NCI-H69 (cell line): ENCODE measurements at regions not wholly inside any gene's neighbourhood (a gene's known extent, or its start where the extent isn't known, plus 50 kb on each side); places are given as distances from the start of the nearest gene placed in this dataset.
"Not testable (repeated sequence)": the region's sequence is repeated elsewhere in the genome, so short reads cannot be mapped to it uniquely, and the experiment has no call there.

Experiments used
- DNase-seq: peaks from one replicate; lab custom pipeline; 2025; lab: John Stamatoyannopoulos, UW

DNA sequence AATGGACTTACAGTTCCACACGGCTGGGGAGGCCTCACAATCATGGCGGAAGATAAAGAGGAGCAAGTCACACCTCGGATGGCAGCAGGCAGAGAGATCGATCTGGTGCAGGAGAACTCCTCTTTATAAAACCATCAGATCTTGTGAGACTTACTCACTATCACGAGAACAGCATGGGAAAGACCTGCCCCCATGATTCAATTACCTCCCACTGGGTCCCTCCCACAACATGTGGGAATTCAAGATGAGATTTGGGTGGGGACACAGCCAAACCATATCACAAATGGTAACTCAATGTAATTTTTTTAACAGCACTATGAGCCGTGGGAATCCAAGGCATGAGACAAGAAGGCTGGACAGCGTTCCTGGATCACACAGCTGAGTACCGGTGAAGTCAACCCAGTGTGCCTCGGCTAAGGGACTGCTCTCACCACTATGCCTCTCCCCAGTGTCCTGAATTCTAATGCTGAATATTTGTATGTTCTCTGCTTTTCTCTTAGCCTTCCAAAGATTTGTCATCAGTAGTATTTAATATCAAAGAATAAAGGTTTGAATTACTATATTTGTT, 84.3 kb downstream of the IRS2 start:
- DNase-seq: not testable (repeated sequence)

DNA sequence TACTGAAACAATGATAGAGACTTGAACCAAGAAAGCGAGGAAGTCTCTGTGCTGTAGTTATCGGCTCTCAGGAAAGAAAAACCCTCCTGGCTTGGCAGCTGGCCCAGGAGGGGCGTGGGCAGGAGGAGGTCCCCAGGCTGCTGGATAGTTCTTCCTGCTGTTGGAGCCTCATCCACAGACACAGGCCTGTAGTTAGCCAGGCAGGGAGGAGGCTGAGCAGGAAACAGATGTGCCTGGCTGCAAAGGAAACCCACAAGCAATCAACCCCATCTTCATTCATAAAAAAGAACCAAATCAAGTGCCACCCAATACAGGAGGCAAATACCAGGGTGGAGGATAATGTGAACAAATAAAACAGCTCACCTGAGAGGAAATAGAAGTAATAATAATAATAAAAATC, 86.2 kb downstream of the IRS2 start:
- peak; percentile 92 for DNase-seq

DNA sequence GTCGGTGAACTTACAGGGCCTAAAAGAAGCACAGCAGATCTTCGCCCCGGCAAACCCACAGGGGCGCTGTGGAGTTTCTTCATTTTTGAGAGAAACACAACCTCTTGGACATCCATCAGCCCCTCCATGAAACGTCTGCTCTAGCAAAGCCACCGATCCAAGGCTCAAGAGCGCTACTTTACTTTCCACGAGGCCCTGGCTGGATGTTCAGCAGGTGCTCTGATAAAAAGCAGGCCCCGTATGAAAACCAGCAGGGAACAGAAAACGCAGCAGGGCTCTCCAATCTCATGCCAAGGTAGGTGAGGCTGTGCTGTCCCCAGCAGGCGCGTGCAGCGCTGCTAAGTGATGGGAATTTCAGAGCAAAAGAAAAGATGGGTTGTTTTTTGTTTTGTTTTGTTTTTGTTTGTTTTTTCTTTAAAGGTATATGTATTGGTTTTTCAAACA, 86.7 kb downstream of the IRS2 start:
- DNase-seq: peak; percentile 39

DNA sequence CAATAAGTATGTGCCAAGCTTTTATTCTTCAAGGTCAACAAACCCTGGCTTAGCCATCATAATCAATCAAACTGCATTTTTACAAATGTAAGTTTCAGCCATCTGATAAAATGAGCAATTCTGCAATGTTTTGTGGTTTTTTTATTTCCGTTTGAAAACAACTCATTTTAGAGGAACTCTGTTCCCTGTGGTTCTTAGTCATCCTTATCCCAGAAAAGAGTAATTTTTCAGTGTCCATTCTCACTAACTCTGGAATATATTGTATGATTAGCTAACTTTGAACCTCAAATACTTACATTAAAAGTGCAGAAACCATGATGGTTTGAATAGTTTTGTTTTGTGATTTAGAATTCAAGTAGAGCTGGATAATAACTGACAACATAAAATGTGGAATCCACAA, 87.6 kb downstream of the IRS2 start:
- DNase-seq: no peak

DNA sequence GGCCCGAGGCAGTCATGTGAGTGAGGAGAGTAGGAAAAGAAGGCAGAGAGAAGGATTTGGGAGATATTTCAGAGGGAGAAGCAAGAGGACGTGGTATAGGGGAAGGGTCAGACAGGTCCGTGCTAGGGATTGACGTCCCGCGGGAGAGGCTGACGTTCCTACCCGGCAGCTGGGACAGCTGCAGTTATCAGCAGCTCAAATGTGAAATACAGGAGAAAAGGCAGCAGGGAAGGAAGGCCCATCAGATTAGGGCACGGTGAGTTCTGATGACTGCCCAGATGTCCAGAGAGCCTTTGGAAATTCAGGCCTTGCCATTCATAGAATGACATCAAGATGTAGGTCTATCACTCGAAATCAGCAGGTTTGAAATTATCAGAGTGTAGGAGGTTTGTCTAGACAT, 88.4 kb downstream of the IRS2 start:
- no peak for DNase-seq

DNA sequence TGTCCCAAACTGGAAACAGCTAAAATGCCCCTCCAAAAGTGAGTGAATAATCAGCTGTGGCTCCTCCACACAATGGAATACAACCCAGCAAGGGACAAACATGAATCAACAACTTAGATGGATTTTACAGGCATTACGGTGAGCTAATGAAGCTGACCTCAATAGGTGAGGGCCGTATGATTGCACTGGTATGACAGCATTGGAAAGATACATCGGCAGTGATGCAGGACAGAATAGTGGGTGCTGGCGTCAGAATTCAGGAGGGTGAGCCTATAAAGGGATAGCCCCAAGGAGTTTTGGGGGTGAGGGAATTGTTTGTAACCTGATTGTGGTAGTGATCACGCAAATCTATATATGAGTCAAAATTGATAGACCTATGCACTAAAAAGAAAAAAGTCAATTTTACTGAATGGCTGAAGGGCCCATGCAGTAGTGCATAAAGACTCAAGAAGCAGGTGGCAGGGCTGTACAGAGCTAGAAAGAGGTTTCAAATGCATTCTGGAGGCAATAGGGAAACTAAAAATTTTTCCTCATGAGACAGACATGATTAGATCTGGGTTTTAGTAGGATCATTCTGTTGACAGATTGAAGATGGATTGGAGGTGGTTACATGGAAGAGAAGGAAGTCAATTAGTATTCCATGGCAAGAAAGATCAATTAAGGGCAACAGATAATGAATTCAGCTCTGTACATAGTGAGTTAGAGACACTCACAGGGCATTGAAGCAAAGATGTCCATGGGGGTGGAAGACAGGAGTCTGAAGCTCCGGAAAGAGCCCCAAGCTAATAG, 90.8 kb downstream of the IRS2 start:
- DNase-seq: no peak

DNA sequence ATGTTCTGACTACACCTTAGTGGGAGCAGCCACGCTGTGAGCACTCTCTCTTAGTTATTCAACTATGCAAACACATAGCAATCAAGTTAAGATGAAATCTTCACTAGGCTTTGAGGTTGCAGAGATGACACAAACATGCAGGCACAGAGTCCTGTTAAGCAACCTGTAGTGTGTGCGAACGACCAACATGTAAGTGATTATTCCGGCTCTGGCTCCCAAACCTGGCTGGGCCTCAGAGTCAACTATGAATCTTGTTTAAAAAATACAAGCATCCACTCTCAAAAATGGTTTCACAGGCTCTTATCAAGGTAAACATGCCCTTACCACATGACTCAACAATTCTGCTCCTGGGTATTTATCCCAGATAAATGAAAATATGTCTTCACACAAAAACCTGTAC, 91.4 kb downstream of the IRS2 start:
- peak; percentile 9 for DNase-seq

DNA sequence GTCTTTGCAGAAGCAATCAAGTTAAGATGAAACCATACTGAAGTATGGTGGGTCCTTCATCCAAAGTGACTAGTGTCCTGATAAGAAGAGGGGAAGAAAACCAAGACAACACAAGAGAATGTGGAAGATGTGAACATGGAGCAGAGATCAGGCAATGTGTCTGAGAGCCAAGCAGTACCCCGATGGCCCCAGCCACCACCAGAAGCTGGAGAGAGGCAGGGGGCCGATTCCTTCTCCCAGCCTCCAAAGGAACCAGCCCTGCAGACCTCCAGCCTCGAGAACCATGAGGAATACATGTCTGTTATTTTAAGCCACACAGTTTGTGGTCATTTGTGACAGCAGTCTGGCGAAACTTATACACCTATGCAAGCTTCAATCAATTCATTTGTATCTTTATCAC, 93.2 kb downstream of the IRS2 start:
- DNase-seq: no peak

DNA sequence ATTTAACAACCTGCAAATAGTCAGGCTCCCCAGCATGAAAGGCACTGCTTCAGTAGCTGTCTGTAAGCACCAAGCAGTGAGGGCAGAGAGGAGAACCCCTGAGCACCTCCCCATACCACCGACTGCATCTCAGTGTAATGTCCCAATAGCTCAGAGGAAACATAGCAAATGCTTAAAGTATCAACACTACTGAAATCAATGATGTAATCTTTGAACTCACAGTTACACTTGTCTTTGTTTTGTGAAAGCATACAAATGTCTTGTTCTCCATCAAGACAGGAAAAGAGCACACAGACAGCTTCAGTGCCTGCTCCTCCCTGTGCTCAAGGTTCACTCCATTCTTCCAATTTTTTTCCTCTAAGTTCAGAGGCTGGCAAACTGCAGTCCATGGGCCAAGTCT, 94.7 kb downstream of the IRS2 start:
- DNase-seq: no peak

DNA sequence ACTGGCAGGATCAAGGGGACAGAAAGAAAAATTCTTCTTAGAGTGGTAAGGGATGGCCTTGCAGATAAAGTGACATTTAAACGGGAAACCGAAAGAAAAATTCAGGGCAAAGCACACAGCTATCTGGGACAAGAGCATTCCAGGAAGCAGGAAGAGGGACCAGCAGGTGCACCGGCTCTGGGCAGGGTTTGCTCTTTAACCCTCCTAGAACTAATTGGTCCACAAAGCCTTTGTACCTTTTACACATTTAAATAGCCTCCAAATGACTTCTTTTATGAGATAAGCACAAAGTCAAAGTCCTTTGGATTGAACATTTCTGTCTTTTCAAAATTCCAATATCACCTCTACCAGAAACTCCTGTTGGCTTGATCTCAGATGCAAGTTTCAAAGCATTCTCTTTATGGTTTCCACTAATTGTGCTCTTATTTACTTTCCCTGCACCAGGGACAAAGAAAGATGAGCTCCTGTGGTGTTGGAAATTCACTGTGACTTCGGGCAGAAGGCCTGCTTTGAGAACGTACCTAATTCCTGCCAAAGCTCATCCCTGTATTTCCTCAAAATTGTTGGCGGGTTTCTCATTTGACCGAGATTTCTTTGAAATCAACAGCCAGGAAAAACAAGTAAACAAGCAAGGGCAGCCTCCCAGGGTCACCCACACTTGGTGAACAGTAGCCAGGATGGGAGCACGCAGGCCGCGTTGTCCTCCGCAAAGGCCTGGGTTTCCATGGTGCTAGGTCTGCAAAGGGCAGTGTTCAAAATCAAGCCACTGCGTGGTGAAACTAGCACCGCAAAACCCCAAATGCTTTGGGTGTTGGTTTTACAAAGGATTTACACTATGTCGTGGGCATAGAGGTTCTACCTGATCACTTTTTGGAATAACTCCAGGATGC, 98.6 kb downstream of the IRS2 start:
- DNase-seq: peak; percentile 74

DNA sequence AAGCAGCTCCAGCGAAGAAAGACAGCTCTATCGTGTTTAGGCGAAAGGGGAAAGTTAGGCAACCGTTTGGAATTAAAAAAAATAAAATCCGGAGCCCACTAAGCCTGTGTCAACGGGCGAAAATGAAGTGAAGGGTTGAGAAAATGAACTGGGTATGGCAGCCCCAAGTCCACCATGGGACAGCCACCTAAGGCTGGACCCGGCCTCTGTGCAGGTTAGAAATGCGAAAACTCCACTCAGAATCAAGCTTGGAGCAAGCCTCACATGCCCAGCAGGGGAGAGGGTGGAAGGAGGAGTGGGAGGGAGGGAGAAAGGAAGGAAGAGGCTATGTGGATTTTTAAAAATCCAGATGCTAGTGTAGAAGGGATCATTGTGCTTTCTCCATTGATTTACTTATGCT, 101.2 kb downstream of the IRS2 start:
- DNase-seq: no peak

DNA sequence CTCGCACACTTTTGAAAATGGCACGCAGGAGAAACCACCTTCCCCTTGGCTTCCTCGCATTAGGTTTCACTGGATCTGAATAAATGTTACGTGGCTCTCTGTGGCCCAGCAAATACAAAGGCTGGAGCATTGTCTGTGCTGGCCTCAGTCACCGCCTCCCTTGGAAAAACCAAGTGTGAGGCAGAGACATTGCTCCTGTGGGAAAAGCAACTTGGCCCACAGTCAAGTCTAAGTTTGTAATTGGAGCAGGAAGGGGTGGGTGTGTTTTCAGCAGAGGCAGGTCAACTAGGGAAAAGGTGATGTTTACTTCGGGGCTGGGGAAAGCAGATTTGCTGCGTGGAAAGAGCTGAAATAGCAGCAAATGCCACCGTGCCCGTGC, 101.6 kb downstream of the IRS2 start:
- DNase-seq: peak; percentile 78

DNA sequence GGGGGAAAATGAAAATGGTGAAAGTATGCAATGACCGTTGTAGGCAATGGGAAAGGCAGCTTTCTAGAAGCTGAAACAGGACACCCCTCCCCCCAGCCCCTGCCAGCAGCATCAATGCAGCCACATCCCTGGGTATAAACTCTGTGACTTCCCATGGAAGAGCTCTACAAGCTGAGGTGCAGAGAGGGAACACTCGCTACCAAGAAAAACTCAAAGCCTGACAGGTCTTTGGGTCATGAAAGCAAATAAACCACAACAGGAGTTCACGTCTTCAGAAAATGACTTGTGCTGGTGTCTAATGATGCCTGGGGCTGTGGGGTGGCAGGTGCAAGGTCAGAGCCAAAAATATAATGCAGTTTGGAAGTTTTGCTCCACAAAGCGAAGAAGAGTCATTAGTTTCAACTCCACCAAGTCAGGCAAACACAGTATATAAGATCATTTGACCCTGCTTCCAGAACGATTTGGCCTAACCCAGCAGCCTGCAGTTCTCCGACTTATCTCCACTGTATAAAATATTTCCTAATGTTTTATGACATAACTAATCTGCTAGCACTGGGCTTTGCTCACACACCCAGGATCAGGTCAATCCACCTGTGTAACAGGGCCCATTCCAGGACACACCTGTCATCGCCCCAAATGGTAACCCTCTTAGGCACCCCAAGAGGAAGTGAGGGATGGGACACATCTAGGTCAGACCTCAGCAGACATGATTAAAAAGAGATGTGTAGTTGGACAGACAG, 102.1 kb downstream of the IRS2 start:
- DNase-seq: no peak

DNA sequence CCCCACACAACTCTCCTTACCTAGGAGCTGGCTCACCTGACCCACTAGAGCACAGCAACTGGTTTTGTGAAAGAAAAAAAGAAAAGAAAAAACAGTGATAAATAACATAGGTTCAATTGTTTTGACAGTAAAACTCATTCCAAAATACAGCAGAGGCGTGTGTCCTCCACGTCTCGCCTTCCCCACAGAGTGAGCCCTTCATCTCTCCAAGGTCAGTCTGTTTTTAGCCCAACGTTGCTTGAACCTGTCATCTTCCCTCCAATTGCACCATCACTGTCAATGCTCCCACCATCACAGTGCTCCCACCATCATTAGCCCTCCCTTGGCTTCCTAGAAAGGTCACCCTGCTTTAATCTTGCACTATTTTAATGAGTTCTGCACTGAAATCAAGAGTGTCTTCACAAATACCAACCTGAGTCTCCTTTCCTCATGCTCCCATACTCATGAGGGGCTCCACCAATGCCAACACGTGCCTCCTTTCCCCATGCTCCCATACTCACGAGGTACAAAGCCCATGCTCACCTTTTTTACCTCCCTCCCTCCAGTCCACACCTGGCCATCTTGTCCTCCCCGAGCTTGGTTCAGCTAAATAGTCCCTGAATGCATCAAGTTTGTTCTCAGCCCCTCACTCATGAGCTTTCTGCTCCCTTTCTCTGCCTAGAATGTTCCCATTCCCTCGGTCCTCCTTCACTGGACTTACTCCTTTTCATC, 103.7 kb downstream of the IRS2 start:
- no peak for DNase-seq

DNA sequence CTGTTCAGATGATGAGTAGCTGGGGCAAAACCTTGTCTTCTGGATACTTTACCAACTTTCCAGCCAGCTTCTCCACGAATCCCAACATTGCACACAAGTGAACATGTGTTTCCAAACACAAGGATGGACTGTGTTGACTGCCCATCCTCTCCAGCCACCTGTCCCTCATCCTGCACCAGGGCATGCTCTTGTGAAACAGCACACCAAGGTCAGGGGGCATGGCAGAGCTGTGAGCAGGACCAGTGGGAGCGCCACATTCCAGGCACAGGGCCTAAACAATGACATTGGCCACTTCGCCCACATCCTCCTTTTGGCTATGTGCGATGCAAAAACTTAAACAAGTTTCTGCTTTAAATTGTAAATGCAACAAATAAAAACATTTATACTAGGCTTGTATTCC, 105.5 kb downstream of the IRS2 start:
- no peak for DNase-seq

DNA sequence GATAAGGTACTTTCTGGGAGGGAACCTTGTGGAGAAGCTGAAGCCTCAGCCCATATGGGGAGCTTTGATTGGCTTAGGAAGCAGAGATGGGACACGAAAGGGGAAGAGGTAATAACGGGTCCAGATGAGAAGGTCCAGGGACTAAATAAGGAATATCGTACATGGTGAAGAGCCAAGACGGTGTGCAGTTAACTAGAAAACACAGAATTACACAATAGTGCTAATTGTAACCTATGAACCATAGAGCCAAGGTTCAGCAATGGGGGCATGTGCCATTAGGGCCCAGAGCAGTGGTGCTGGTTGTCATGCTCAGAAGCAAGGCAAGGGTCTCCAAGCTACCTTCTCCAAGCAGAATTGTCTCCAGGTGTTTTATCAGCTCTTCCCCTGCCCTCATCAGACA, 106.1 kb downstream of the IRS2 start:
- no peak for DNase-seq

DNA sequence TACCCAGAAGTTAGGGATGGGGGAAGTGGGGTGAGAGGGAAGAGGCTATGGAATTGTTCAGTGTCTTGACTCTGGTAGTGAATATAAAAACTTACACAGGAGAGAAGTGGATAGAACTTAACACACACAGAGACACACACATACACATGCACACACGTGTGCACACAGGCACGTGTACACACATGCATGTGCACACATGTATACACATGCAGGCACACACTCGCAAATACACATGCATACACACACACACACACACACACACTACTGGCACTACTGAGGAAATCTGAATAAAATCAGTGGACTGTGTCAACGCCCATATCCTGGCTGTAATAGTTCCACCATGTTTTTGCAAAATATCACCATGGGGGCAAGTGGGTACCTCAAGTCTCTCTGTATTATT, 107.9 kb downstream of the IRS2 start:
- no peak for DNase-seq

DNA sequence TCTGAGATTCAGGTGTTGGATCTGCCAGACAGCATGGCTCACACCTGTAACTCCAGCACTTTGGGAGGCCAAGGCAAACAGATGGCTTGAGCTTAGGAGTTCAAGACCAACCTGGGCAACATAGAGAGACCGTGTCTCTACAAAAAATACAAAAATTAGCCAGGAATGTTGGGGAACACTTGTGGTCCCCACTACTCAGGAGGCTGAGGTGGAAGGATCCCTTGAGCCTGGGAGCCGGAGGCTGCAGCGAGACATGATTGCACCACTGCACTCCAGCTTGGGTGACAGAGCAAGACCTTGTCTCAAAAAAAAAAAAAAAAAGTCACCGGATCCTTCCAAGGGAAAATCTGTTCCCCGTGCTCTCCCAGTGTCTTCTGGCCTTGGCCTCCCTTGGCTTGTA, 109.2 kb downstream of the IRS2 start:
- DNase-seq: no peak

DNA sequence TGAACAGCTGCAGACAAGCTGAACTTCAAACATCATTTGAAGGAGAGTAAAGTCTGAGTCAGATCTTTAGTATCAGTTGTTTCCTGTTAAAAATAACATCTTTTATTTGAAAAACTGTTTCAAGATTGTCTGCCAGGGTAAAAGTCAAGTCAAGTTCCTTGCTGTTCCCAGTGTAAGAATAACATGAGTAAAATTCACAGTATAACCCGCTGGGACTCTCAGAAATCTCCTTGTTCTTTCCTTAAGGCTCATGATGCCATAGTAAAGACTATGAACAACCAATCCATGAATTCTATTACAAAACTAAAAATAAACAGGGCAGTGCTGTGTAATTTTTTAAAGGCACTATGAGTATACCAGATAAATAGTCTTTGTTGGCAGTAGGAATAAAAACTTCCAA, 112.9 kb downstream of the IRS2 start:
- DNase-seq: no peak

DNA sequence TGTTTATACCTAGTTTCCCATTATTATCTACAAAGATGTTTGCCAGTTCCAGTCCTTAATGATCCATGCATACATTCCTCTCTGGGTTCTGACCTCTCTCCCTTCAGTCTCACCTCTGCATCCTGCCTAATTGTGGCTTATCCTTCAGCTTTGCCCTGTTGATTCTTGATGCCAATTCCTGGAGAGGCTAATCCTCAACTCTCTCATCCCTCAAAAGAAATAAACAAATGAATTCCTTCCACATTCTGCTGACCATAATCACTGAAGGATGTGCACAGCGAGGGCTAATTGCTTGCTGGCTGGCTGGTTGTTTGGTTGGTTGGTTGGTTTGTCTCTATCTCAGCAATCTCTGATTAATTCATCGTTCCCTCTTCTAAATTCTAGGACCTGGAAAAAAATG, 113.8 kb downstream of the IRS2 start:
- no peak for DNase-seq

DNA sequence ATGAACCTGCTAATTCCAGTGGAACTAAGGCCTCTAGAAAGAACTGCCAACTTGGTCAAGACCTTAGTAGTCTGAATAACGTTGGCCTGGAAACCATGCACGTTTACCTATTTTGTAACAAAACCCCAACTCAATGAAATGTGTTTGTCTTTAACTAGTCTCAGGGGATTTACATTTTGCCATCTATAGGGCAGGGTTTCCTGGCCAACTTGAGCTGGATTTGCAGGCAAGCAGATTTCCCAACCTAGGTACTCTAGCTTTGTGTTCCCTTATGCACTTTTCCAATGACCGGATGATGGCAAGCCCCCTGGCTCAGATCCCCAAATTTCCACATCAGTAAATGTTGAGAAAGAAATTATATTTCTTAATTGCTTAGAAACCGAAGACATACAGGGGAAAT, 114.5 kb downstream of the IRS2 start:
- no peak for DNase-seq

DNA sequence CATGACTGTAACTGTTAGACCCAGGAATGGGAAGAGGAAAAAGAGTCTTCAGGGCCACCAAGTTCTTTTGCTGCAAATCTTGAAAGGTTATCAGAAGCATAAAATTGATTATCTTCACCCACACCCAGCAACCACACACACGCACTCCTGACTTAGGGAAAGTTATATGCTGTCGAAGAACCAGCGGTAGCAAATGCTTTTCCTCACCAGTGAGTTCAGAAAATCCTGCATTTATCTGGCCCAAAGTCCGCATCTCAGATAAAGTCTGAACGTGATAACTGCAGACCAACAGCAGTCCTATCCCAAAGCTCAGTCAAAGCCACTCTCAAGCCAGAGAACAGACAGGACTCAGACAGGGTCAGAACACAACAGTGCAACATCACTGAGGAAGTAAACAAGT, 115.6 kb downstream of the IRS2 start:
- DNase-seq: no peak
